ENCODE measurements at regions not wholly inside any gene's neighbourhood (a gene's known extent, or its start where the extent isn't known, plus 50 kb on each side); places are given as distances from the start of the nearest gene placed in this dataset.
"Not testable (repeated sequence)": the region's sequence is repeated elsewhere in the genome, so short reads cannot be mapped to it uniquely, and the experiment has no call there.

GRCh38 chr3:99294092-99294491 lies 344.3 kb upstream of the COL8A1 start:
- not testable (repeated sequence) for TF ChIP-seq POLR2A, TAF1, POLR2AphosphoS5 (IDR thresholded peaks at IDR 0.05; ENCODE audit: low read depth, low read length)
